Superior temporal gyrus (tissue), 1 donor: ENCODE measurements at regions not wholly inside any gene's neighbourhood (a gene's known extent, or its start where the extent isn't known, plus 50 kb on each side); places are given as distances from the start of the nearest gene placed in this dataset.

Source experiments
- DNase-seq: peaks from one replicate; pipeline ENCODE4 v3.0.0-alpha.2; 2016; ENCODE audit errors: extremely low spot score

DNA sequence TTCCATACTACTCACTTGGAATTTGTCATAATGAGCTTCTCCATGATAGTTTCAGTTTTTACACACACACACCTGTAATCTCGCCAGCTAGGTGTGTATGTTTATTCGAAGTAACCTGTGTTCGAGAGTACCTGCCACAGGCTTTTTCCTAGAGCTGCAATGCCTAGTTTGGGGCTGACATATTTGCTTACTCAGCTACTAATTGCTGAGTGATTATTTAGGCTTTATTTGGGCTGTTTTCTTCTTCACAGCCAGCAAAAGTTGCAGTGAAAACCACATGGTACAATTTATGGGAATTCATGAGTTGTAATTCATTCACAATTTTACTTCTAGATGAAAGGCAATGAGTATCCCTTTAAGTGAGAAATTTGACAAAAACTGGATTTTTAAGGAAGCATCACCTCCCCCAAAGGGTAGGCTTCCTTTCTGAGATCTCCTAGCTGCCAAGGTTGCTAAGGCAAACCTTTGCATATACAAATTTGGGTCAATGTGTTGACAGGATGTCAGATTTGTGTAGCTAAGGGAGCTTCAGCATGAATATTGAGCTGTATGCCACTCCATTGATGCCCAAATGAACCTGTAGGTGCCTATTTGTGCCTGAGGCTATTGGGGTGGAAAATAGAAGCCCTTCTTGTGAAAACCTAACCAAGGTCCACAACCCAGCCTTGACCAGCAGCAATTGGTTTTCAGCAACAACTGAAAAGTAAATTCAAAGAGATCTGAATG is 108.7 kb upstream of the OTX2 start:
- no peak for DNase-seq

DNA sequence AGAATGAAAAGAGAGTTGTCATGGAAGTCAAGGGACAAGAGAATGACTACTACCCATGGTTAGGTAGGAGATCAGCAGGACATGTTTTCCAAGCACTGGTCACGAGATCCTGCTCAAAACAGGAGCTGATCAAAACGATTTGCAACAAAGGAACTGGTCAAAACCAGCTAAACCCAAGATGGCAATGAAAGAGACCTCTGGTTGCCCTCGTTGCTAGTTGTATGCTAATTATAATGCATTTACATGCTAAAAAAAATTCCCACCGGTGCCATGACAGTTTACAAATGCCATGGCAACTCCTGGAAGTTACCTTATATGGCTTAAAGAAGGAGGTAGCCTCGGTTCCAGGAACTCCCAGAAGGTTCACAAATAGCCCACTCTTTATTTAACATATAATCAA is 95.0 kb upstream of the OTX2 start:
- no peak for DNase-seq

DNA sequence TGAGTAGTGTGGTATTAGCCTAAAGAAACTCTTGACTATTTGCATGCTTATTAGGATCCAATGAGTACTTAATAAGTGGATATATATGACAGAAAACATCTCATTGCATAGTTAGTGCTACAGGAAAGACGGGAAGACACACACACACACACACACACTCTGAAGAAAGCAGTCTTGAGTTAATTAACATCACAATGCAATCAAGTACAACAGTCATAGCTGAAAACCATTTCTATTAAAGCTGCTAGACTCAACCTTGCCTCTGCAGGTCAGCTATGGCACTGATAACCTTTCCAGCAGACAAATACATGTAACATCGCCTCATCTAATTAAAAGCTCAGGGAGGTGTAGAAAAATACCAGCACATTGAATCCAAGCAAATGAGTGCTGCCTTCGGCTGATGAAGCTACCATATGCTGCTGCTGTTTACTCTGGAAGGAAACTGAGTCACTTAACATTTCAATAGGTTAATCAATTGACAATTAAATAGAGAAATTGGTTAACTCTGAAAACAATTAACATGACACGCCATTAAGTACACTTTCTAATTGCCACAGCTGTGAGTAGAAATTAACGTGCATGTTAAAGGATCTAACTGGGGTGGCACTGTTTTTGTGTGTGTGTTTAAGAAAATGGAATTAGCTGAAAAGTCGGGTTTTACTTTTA is 93.2 kb upstream of the OTX2 start:
- no peak for DNase-seq

DNA sequence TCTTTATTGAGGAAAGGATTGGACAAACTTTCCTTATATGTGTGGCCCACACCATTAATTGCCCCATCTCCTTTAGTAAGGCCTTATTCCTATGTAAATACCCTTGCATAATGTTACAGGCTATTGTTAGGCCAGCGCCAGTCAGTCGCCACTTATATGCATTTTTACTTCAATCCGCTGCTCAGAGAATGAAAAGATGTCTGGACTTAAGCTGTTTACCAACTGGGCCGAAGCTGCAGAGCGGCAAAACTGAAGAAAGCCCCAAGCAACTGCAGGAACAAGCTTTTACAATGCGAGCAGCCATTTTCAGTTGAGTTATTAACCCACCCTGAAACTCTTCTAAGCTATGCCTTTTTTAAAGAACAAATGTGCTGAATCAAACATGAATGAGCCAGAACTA is 92.1 kb upstream of the OTX2 start:
- no peak for DNase-seq

DNA sequence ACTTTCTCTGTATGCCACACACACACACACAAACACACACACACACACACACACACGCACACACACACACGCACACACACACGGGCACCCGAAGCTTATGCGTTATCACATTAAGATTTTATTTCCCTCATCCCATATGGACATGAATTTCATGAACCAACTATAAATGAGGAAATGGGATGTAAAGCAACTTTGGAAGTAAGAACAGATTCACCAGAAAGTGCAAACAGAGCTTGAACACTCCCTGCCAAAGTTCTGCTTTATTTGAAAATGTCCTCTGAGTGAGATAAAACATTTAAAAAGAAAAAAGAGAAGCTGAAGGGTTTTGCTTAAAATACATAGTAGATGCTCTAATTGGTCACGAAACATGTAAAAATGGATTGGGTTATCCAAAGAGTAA is 90.4 kb upstream of the OTX2 start:
- no peak for DNase-seq

DNA sequence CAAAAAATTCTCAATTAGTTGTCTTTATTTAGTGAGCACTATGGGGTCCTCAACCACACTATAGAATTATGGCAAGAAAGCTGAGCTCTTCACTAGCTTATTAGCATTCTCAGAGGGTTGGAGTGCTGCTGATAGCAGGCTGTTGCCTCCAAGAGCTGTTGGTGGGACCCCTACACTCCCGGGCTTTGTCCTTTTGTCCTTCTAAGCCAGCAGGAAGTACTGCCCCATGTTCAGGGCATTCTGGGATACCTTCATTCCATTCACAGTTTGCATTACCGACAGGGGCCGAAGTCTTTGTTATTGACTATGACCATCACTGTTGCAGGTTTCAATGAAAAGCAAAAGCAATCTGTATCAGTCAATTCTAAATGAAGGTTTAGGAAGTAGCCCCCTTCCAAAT is 89.5 kb upstream of the OTX2 start:
- no peak for DNase-seq

DNA sequence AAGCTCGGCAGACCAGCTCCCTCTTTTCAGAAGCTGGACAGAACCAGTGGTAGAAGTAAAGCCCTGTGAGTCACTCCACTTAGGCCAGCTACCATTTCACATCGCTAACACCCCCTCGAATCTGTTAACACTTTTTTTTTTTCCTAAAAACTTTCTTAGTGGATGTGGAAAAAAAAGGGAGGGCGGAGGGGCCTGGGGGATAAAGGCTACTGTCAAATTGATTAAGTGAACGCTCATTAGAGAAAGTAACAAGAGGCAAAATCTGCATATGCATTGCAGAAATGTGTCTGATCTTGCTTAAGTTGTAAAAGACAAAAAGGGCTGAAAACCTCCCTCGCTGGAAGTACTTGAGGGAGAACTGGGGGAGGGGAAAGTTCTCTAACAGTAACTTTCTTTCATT is 86.6 kb upstream of the OTX2 start:
- DNase-seq: no peak

DNA sequence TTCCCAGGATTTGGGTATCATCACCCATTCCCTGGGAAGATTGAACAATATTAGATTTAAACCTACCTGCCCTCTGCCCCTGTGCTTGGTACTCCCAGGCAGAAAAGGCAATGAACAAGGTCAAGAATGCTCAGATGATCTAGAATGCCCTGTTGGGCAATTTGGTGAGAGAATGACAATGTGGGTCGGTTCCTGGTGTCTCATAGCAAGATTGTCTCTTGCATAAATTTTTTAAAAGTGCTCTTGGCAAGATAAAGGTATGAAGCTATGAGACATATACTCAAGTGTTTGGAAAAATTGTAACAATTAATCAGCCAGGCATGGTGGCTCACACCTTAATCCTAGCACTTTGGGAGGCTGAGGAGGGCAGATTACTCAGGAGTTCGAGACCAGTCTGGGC is 86.0 kb upstream of the OTX2 start:
- no peak for DNase-seq

DNA sequence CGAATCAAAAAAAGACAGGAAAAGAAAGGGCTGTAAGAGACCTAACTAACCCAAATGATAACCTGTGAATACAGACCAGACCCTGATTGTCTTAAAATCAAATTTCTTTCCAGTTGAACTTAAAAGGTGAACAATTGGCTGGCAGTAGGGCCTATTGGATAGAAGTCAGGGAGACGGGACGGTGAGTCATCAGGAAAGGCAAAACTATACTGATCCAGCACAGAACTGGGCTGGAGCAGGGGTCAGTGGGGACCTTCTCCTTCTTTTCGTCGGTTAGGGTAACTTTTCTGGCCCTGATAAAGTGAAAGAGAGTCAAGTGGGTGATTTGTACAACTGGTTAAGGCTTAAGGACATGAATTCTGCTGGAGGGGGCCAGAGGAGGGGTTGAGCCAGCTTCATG is 84.9 kb upstream of the OTX2 start:
- DNase-seq: no peak

DNA sequence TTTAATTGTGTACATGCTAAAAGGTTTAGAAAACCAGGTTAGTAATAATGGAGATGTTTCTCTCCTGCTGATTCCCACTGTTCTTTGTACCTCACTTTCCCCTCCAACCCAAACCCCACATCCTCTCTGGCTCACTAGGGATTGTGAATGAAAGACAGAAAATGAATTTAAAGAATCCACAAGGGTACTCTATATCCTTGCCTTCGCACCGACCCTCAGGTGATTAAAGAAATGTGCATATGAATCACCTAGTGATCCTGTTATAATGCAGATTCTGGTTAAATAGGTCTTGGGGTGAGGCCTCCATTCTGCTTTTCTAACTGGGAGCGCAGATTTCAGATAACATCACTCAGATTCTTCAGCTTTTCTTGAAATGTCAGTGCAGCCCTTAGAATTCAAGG is 84.3 kb upstream of the OTX2 start:
- no peak for DNase-seq

DNA sequence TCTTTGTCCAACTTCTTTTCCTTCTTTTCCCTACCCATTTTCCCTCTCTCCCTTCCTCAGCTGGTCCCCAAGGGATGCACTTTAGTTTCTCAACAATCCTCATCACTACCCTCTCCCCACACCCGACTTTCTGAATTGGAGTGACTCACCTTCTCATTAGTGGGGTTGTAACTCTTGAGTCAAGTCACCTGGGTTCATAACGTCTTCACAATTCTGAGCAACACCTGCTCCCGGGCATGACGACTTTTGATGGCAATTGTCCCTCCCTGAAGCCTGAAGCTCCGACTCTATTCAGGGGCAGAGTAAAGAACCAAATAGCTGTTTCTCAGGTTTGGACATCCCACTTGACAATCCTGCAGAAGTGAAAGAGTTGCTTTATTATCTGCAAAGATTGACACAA is 82.7 kb upstream of the OTX2 start:
- no peak for DNase-seq

DNA sequence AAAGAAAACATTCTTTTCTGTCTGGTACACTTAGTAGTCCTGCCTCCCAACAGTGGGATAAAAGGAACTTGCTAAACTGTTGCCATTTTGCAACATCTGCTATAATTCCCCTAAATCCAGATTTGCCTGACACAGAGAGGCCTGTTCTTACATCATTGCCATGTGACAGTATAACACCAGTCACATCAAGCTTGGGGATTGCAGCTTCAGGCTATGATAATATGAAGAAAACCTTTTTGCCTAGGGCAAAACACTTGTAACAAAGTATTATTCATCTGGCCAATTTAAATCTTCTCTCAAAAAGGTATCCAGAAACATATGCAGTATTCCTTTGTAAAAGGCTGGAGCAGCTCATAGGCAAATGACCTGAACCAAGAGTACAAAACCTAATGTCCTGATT is 80.9 kb upstream of the OTX2 start:
- DNase-seq: no peak

DNA sequence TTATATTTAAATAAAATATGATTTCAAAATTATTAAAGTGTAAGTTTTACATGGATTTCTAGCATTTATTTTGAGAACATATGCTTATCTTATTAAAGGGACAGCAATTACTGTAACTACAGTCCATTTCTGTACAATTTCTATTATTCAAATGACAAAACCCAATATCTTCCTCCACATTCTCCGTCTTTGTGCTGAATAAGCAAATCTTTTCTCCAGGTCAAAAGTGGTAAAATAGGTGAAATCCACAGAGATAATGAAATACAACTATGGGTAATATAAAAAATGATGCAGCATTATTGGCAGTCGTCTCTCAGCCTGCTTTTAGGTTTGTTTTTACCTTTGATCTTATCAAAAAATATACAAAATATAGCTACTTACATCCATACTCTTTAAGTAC is 79.4 kb upstream of the OTX2 start:
- no peak for DNase-seq

DNA sequence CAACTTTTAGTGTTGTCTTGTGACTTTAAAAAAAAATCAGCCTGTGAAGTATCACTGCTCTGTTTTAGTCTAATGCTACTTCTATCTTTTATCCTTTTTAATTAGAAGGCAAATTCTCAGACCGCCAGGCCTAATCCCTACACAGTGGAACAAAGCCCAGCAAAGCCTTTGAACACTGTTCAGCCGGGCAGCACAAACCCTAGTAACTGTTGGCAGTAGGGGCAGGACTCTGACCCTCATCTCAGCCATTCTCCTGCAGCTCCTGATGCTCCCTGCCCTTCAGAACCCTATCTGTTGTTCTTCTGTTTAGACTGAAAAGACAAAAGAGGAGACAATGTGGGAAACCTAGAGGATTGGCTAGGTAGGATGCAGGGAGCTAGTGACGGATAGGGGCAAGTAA is 78.0 kb upstream of the OTX2 start:
- no peak for DNase-seq

DNA sequence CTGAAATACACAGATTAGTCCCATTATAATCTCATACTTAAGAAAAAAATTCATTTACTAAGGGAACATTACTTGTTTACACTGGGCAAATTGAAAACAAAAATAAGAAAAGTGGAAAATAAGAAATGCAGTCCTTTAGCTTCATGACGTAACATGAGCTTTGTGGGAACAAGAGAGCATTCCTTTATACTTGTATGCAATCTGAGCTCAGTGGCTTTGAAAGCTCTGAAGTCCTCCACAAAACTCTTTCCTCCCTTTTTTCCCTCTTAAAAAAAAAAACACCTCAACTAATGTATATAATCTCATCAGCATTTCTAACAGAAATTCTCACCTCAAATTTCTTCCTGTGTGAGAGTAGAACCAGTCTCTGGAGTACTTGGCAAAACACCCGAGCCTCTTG is 76.9 kb upstream of the OTX2 start:
- DNase-seq: no peak

DNA sequence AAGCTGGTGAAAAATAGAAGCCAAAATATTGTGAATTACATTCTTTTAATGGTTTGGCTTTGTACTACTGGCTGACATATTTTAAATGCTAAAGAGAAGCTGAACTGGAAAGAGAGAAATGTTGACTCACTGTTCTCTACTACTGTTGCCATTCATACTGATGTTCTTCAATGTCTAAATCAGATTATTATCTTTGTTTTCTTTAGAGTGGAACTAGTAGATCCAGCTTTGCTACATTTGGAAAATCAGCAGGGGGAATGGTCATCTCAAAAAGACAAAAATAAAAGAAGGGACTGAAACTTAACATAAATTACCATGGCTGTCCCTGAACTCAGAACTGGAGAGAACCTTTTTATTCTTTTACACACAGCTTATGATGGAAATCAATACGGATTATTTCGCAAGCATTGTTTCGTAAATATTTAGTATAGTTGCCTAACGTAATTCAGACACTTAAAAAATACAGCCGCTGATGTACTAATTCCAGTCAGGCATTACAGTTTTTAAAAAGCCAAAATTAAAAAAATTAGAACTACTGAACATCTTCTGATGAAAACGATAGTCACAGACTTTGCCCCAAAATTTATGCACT is 76.3 kb upstream of the OTX2 start:
- DNase-seq: no peak

DNA sequence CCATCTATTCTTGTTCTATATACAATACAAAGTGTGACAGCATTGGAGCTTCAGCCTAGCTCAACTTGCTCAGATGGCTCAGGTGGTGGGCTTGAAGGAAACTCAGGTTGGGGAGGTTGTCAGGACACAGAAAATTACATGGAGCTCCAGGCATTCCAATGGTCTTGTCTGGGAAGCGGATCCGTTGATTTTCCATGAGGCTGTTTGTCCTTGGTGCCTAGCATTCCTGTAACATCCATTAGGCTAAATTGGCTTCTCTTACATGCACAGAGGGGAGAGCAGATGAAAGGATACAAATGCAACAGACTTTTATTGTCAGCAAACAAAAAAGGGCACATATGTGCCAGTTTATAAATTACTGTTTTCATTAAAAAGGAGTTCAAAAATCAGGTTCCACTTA is 75.5 kb upstream of the OTX2 start:
- DNase-seq: no peak

DNA sequence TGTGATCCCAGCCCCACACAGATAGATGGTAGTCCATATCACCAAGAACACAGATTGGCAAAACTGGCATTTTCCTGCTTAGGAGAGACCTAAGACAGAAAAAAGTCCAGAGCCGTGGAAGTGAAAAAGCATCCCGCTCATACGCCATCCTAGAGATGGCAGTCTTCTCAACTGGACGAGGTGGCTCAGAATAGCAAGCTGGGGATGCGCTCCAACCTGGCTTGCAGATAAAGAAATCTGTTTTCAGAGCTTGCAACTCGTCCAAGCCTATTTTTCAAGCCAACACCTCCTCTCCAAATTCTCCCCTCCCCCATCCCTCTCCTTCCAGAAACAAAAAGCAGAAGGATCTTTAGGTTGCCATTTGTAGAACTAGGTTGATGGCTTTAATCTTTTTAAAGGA is 74.3 kb upstream of the OTX2 start:
- DNase-seq: no peak

DNA sequence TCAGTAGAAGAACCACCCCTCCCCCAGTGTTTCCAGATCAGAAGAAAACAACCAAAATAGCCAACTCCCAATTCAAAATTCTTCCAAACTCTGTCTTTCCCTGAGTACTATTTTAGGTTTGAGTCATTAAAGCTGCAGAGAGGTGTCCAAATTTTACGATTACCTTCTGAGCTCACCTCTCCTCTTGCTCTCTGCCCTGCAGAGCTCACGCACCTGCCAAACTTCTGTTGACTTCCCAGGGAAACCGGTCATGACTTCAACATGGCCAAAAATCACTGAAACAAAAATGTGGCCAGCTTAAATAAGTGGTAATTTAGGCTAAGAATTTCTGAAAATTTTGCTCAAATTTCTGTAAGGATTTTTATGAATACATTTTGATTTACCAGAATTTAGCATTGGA is 70.9 kb upstream of the OTX2 start:
- no peak for DNase-seq

DNA sequence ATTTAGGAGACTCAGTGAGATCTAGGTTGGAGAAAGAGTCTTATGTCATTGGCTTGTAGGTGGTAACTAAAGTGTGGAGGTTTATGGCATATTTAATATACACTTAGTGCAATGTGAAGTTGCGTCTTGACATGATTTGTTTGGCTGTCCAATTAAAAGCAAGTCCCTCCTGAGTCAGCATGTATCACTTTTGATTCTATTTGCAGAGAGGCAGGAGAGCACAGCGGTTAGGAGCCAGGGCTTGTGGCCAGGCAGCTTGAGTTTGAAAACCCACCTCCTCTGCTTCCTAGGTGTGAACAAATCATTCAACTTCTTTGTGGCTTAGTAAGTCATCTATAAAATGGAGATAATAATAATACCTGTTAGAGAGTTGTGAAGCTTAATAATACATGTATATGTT is 68.5 kb upstream of the OTX2 start:
- no peak for DNase-seq

DNA sequence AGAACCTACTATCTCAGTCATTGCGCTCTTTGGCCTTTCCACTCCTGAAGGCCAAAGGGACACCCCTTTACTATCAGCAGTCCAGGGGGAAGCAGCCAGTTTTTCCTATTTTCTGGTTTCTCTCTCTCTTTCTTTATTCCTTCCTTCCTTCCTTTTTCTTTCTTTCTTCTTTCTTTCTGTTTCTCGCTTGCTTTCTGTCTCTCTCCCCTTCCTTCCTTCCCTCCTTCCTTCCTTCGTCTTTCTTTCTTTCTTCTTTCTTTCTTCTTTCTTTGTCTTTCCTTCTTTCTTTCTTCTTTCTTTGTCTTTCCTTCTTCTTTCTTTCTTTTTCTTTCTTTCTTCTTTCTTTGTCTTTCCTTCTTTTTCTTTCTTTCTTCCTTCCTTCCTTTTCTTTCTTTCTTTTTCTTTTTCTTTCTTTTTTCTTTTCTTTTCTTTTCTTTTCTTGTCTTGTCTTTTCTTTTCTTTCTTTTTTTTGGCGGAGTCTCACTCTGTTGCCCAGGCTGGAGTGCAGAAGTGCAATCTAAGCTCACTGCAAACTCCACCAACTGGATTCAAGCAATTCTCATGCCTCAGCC is 64.9 kb upstream of the OTX2 start:
- DNase-seq: no peak

DNA sequence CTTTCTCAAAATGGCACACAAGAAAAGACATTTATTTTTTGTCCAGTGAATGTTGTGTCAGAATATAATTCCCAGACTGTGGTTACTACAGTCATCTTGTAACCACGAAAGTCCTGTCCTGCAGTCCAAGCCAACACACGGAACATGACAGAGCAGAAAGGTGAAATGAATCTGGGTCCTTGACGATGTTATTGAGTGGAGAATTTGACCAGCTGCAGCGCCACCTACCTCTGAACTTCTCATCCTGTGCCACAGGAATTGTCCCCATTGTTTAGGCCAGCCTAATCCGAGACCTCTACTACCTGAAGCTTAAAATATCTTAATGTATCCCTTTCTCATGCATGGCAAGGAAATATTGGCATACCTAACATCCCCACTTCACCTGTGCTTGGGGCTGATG is 64.1 kb upstream of the OTX2 start:
- DNase-seq: no peak

DNA sequence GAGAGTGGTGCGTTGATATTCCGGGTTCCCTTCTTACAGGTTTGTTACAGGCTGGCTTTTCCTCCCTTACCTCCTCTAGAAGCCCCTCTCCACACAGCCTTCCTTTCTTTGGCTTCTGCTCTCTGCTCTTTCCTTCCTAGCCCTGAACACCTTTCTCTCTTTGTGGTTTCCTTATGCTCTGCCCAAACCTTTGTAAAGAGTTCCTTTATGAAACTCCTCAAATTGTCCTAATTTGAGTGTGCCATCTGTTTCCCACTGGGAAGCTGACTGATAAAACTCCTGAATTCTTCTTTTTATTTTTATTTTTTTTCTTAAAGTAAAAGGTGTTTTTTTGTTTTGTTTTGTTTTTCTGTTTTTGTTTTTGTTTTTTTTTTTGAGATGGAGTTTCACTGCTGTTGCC is 60.1 kb upstream of the OTX2 start:
- DNase-seq: no peak
